ENCODE measurements at regions not wholly inside any gene's neighbourhood (a gene's known extent, or its start where the extent isn't known, plus 50 kb on each side); places are given as distances from the start of the nearest gene placed in this dataset.

DNA sequence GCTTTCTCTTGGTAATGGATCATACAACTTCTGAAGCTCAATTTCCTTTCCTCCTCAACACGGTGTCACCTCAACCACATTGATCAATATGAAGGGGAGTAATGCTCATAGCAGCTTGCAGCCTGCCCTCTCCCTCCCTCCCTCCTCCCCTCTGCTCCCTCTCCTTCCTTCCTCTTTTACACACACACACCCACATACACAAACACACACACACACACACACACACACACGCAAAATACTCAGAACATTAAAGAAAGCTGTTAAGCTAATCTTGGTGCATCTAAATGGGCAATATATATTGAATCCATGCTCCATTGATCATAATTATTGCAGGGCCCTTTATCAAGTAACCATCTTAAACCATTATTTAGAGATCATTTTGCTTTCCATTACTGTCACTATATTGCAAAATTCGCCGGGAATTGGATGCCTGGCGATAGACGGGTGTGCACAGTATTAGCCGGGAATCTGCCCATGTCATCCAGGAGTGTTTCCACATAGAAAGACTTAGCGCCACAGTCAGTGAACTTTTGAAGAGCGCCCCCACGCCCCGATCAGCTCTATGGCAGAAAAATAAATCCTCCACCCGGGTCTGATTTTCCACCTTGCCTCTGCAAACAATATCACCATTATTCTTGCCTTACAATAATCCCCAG is 122.0 kb downstream of the PRLHR start:
- Histone ChIP-seq H3K36me3 (no peaks in the 10 kb centered on the region), H3K4me3 (no peak overlapping the region), H3K9me3 (no peaks in the 10 kb centered on the region), H3K27ac (no peak overlapping the region), H3K4me1 (no peaks in the 10 kb centered on the region), H3K27me3 (peaks cover 27% of the 10 kb centered on the region)
- DNase-seq (ENCODE audit: low spot score in 2 of 2), result no peak
- TF ChIP-seq EP300 (IDR thresholded peaks at IDR 0.05), result no peak
- no peak for TF ChIP-seq POLR2A (IDR thresholded peaks at IDR 0.05)
- no peak for TF ChIP-seq POLR2AphosphoS5 (IDR thresholded peaks at IDR 0.05)
- TF ChIP-seq, protein P1, sequence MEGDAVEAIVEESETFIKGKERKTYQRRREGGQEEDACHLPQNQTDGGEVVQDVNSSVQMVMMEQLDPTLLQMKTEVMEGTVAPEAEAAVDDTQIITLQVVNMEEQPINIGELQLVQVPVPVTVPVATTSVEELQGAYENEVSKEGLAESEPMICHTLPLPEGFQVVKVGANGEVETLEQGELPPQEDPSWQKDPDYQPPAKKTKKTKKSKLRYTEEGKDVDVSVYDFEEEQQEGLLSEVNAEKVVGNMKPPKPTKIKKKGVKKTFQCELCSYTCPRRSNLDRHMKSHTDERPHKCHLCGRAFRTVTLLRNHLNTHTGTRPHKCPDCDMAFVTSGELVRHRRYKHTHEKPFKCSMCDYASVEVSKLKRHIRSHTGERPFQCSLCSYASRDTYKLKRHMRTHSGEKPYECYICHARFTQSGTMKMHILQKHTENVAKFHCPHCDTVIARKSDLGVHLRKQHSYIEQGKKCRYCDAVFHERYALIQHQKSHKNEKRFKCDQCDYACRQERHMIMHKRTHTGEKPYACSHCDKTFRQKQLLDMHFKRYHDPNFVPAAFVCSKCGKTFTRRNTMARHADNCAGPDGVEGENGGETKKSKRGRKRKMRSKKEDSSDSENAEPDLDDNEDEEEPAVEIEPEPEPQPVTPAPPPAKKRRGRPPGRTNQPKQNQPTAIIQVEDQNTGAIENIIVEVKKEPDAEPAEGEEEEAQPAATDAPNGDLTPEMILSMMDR (IDR thresholded peaks at IDR 0.05), result no peak
- WGBS, result 65% methylated on average over 12 of the region's 12 CpGs

DNA sequence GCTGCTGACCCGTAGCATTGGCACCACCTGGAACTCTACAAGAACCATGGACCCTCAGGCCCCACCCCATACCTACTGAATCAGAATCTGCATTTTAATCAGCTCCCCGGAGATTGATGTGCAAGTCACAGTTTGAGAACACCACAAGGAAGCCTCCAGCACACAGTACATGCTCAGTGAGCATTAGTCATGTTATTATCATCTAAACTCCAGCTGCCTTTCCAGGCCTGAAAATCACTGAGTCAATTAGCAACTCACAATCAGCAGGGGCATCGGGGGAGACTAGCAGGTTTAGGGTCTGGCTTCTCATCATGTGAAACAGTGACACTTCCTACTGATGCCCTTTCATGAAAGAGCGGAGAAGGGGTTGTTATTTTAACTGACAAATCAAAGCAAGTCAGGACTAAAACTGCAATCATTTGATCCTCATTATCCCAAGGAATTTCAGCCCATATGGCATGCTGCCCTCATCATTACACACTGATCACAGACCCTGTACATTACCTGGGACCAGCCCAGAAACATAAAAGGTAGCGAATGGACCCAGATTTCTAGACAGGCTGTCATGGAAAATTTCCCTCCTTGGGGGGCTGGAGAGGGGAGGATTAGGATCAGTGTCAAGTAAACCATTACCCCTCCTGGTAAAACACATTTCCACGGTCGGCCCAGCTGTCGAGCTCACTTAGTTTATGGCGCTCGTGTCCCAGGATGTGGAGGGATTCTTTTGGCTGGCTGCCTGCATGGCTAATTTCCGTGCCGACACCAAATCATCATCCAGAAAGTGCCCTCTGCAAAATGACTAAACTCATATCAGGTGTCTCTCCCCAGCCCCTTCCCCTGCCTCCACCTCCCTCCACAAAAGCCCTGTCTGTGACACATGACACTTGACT is 122.8 kb downstream of the PRLHR start:
- Histone ChIP-seq H3K36me3 (no peaks in the 10 kb centered on the region), H3K4me3 (no peak overlapping the region), H3K27ac (no peak overlapping the region), H3K9me3 (no peaks in the 10 kb centered on the region), H3K27me3 (peaks cover 35% of the 10 kb centered on the region), H3K4me1 (no peaks in the 10 kb centered on the region)
- 53% methylated on average over 12 of the region's 12 CpGs for WGBS
- TF ChIP-seq, protein P1 (IDR thresholded peaks at IDR 0.05), result no peak
- TF ChIP-seq EP300 (IDR thresholded peaks at IDR 0.05), result no peak
- TF ChIP-seq POLR2AphosphoS5 (IDR thresholded peaks at IDR 0.05), result no peak
- no peak for DNase-seq (ENCODE audit: low spot score in 2 of 2)

- Histone ChIP-seq H3K27ac (no peak overlapping the region), H3K9me3 (no peaks in the 10 kb centered on the region), H3K27me3 (peaks cover 43% of the 10 kb centered on the region), H3K4me3 (no peak overlapping the region), H3K36me3 (no peaks in the 10 kb centered on the region), H3K4me1 (no peaks in the 10 kb centered on the region)
- TF ChIP-seq, protein P1 (IDR thresholded peaks at IDR 0.05), result no peak
- TF ChIP-seq POLR2A (IDR thresholded peaks at IDR 0.05) (no peak), EP300 (IDR thresholded peaks at IDR 0.05) (no peak), POLR2AphosphoS5 (IDR thresholded peaks at IDR 0.05) (no peak)
- 70% methylated on average over 3 of the region's 4 CpGs for WGBS
- no peak for DNase-seq (ENCODE audit: low spot score in 2 of 2)
Measured at GRCh38 chr10:118471863-118472262, 123.6 kb downstream of the PRLHR start.

GRCh38 chr10:118470470-118470869 is 125.0 kb downstream of the PRLHR start:
- TF ChIP-seq, protein P1 (IDR thresholded peaks at IDR 0.05), result no peak
- TF ChIP-seq EP300 (IDR thresholded peaks at IDR 0.05) (no peak), POLR2AphosphoS5 (IDR thresholded peaks at IDR 0.05) (no peak), POLR2A (IDR thresholded peaks at IDR 0.05) (no peak)
- H3K27me3 ChIP-seq, result peaks cover 49% of the 10 kb centered on the region

DNA sequence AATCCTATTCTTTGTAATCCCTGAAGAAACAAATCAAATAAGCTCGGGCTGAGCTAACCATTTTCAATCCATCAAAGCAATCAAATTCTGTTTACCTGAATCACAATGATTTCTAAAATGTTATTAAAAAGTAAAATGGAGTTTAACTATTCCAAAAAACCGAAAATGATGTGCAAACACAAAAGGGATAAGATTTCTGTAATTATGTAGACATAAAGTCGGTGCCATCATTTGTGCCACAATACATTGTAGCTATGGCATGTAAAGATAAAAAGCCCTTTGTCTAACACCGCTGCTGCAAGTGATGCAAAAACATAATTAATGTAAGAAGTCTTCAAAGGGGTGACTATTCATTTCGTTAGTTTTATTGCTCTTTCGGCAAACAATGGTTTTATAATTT is 125.1 kb upstream of the FAM204A start:
- no peak overlapping the region for H3K4me3 ChIP-seq
- no peaks in the 10 kb centered on the region for H3K9me3 ChIP-seq
- no peak for TF ChIP-seq POLR2A (IDR thresholded peaks at IDR 0.05)
- TF ChIP-seq, protein P1 (IDR thresholded peaks at IDR 0.05), result no peak
- no peak for TF ChIP-seq EP300 (IDR thresholded peaks at IDR 0.05)
- 71% methylated on average over 6 of the region's 6 CpGs for WGBS
- no peaks in the 10 kb centered on the region for H3K4me1 ChIP-seq
- no peak overlapping the region for H3K27ac ChIP-seq
- H3K27me3 ChIP-seq, result peaks cover 42% of the 10 kb centered on the region
- no peaks in the 10 kb centered on the region for H3K36me3 ChIP-seq
- DNase-seq (ENCODE audit: low spot score in 2 of 2), result no peak

More at GRCh38 chr10:118470470-118470869, 125.0 kb downstream of the PRLHR start:
- Histone ChIP-seq H3K4me1 (no peaks in the 10 kb centered on the region), H3K36me3 (no peaks in the 10 kb centered on the region), H3K9me3 (no peaks in the 10 kb centered on the region), H3K27ac (no peak overlapping the region), H3K4me3 (no peak overlapping the region)
- no peak for DNase-seq (ENCODE audit: low spot score in 2 of 2)
- 67% methylated on average over 1 of the region's 1 CpG for WGBS

All from suprapubic skin (tissue), 4 donors.